Transverse colon (tissue), 4 donors: ENCODE measurements at regions not wholly inside any gene's neighbourhood (a gene's known extent, or its start where the extent isn't known, plus 50 kb on each side); places are given as distances from the start of the nearest gene placed in this dataset.
"Not testable (repeated sequence)": the region's sequence is repeated elsewhere in the genome, so short reads cannot be mapped to it uniquely, and the experiment has no call there.

Experiments used
- DNase-seq: peaks from one replicate; pipeline ENCODE4 v3.0.0-alpha.2; 2019
- H3K27ac ChIP-seq, 4 donors: fragments of 200-600 bp; sonication (generic); 2 replicates each; pipeline ENCODE4 v1.5.1; 2016 to 2018; ENCODE audit warnings: inconsistent platforms in 4 of 4
- H3K27me3 ChIP-seq: fragments of 200-600 bp; sonication (generic); 2 replicates; pipeline ENCODE4 v1.5.1; 2017; ENCODE audit warnings: inconsistent platforms
- H3K36me3 ChIP-seq, 4 donors: fragments of 200-600 bp; sonication (generic); 2 replicates each; pipeline ENCODE4 v1.5.1; 2017 to 2019; ENCODE audit warnings: inconsistent platforms in 4 of 4
- H3K4me1 ChIP-seq, 4 donors: fragments of 200-600 bp; sonication (generic); 2 replicates each; pipeline ENCODE4 v1.5.1; 2017 to 2020; ENCODE audit warnings: inconsistent platforms in 4 of 4
- H3K4me3 ChIP-seq, 4 donors: fragments of 200-600 bp; sonication (generic); 1 replicate in 1 of 4; 2 replicates in 3 of 4; pipeline versions ENCODE4 v1.5.1 to v1.6.1; 2017 to 2019; ENCODE audit warnings: inconsistent platforms in 4 of 4
- H3K9me3 ChIP-seq, 2 donors: fragments of 200-600 bp; sonication (generic); 2 replicates each; pipeline ENCODE4 v1.5.1; 2017 to 2019; ENCODE audit warnings: inconsistent platforms in 2 of 2
- EP300 ChIP-seq: sonication (generic); formaldehyde crosslinking; IDR thresholded peaks from one replicate; pipeline ENCODE4 v1.6.1; 2017; ENCODE audit warnings: antibody characterized with exemption, low read depth
- POLR2A ChIP-seq: fragments of 450-650 bp; IDR thresholded peaks from one replicate; pipeline ENCODE4 v1.6.1; 2016; ENCODE audit warnings: antibody characterized with exemption, mild to moderate bottlenecking, moderate library complexity
- POLR2AphosphoS5 ChIP-seq, 3 donors: sonication (generic); formaldehyde crosslinking; IDR thresholded peaks; one replicate each; pipeline ENCODE4 v1.6.1; 2016; ENCODE audit warnings: antibody characterized with exemption in 3 of 3
- WGBS, 2 donors: methylation state at CpG; one replicate each; pipeline ENCODE4 v1.1.5; 2018; ENCODE audit warnings: low coverage in 1 of 2; 5-methylcytosine and 5-hydroxymethylcytosine counted together
- in situ Hi-C, 4 donors: fragments of 200-750 bp; cut with MboI; loops; one replicate each; pipeline versions ENCODE4 v1.15.0 to v1.15.1; 2017; ENCODE audit warnings: low sequenced_read_pairs in 3 of 4, low pct_ligation_motif_present in 1 of 4, low pct_unique_long_range_greater_than_20kb in 1 of 4
- intact Hi-C: fragments of 100-400 bp; cut with DNase I; formaldehyde crosslinking; loops from one replicate; pipeline ENCODE4 v1.15.1; 2023; ENCODE audit warnings: low total_unique reads
- TF ChIP-seq, protein P1 (sequence below), 5 experiments: fragments of 200-600 bp in 3 of 5; fragments of 450-650 bp in 2 of 5; sonication (generic) in 3 of 5; IDR thresholded peaks; 1 replicate in 2 of 5; 2 replicates in 3 of 5; pipeline ENCODE4 v1.5.1; 2016 to 2017; ENCODE audit warnings: antibody characterized with exemption in 5 of 5, inconsistent platforms in 3 of 5, mild to moderate bottlenecking in 2 of 5, moderate library complexity in 1 of 5

DNA sequence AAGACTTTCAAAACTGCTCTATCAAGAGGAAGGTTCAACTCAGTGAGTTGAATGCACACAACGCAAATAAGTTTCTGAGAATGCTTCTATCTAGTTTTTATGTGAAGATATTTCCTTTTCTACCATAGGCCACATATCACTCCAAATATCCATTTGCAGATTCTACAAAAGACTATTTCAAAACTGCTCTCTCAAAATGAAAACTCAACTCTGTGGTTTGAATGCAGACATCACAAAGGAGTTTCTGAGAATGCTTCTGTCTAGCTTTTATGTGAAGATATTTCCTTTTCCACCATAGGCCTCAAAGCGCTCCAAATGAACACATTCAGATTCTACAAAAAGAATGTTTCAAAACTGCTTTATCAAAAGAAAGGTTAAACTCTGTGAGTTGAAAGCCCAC is 1093.1 kb upstream of the DEFB115 start:
- H3K36me3 ChIP-seq, intact Hi-C loops, in situ Hi-C loops, H3K9me3 ChIP-seq, H3K27ac ChIP-seq, DNase-seq, H3K4me1 ChIP-seq, H3K4me3 ChIP-seq, H3K27me3 ChIP-seq: not testable (repeated sequence)
- 87 to 89% methylated on average over 2 of the region's 2 CpGs for WGBS, 2 donors

- no peak for DNase-seq
- no peaks in the 10 kb centered on the region for H3K27me3 ChIP-seq
- no peaks in the 10 kb centered on the region for H3K9me3 ChIP-seq
- intact Hi-C loops = no loop called here
- 95 to 96% methylated on average over 5 to 22 of the region's 22 CpGs for WGBS, 2 donors
- H3K27ac ChIP-seq = no peak overlapping the region
- TF ChIP-seq, protein P1, sequence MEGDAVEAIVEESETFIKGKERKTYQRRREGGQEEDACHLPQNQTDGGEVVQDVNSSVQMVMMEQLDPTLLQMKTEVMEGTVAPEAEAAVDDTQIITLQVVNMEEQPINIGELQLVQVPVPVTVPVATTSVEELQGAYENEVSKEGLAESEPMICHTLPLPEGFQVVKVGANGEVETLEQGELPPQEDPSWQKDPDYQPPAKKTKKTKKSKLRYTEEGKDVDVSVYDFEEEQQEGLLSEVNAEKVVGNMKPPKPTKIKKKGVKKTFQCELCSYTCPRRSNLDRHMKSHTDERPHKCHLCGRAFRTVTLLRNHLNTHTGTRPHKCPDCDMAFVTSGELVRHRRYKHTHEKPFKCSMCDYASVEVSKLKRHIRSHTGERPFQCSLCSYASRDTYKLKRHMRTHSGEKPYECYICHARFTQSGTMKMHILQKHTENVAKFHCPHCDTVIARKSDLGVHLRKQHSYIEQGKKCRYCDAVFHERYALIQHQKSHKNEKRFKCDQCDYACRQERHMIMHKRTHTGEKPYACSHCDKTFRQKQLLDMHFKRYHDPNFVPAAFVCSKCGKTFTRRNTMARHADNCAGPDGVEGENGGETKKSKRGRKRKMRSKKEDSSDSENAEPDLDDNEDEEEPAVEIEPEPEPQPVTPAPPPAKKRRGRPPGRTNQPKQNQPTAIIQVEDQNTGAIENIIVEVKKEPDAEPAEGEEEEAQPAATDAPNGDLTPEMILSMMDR (IDR thresholded peaks at IDR 0.05) = no peak
- no peak for TF ChIP-seq EP300
- no peak for TF ChIP-seq POLR2AphosphoS5 (IDR thresholded peaks at IDR 0.05)
- no peak for TF ChIP-seq POLR2A
- no peak overlapping the region for H3K4me3 ChIP-seq
- in situ Hi-C loops = no loop called here
- H3K4me1 ChIP-seq = no peaks in the 10 kb centered on the region
- H3K36me3 ChIP-seq = no peaks in the 10 kb centered on the region
Observed at GRCh38 chr20:30167540-30167939, 1089.9 kb upstream of the DEFB115 start.

GRCh38 chr20:30168025-30168799 is 1089.3 kb upstream of the DEFB115 start:
- H3K36me3 ChIP-seq = no peaks in the 10 kb centered on the region
- H3K4me1 ChIP-seq = no peaks in the 10 kb centered on the region
- DNase-seq = no peak
- H3K27ac ChIP-seq = no peak overlapping the region
- intact Hi-C loops = no loop called here
- no peaks in the 10 kb centered on the region for H3K9me3 ChIP-seq
- WGBS, 2 donors = 83 to 84% methylated on average over 6 to 44 of the region's 50 CpGs
- no peaks in the 10 kb centered on the region for H3K27me3 ChIP-seq
- in situ Hi-C loops = no loop called here
- H3K4me3 ChIP-seq = no peak overlapping the region
- TF ChIP-seq POLR2A (no peak), POLR2AphosphoS5 (IDR thresholded peaks at IDR 0.05) (no peak), EP300 (no peak)
- TF ChIP-seq, protein P1 (IDR thresholded peaks at IDR 0.05) = no peak

DNA sequence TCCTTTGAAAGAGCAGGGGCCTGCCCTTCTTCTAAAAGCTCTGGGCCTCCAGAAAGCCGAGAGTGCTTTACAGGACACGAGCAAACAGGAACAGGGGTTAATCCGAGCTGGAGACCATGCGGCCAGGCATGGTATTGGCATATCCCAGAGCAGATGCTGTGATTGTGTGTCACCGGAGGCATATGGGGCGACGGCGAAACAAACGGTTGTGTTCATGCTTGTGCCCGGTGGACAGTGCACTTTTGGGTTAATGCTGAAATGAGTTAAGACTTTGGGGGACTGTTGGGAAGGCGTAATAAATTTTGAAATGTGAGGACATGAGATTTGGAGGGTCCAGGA is 1088.7 kb upstream of the DEFB115 start:
- no peak for DNase-seq
- WGBS, 2 donors = 85 to 92% methylated on average over 9 to 11 of the region's 11 CpGs
- H3K27ac ChIP-seq = no peak overlapping the region
- no peaks in the 10 kb centered on the region for H3K36me3 ChIP-seq
- intact Hi-C loops = no loop called here
- no peaks in the 10 kb centered on the region for H3K27me3 ChIP-seq
- H3K4me1 ChIP-seq = no peaks in the 10 kb centered on the region
- TF ChIP-seq, protein P1 (IDR thresholded peaks at IDR 0.05) = no peak
- TF ChIP-seq EP300 (no peak), POLR2AphosphoS5 (IDR thresholded peaks at IDR 0.05) (no peak), POLR2A (no peak)
- H3K4me3 ChIP-seq = no peak overlapping the region
- H3K9me3 ChIP-seq = no peaks in the 10 kb centered on the region
- in situ Hi-C loops = no loop called here

- no peak overlapping the region for H3K27ac ChIP-seq
- no peak for TF ChIP-seq POLR2AphosphoS5 (IDR thresholded peaks at IDR 0.05)
- TF ChIP-seq, protein P1 (IDR thresholded peaks at IDR 0.05) = no peak
- WGBS, 2 donors = 76% methylated on average over 14 of the region's 14 CpGs; no CpG with 5 or more reads in 1 of the 2 donors
- DNase-seq = no peak
- no peaks in the 10 kb centered on the region for H3K4me1 ChIP-seq
- intact Hi-C loops = no loop called here
- H3K27me3 ChIP-seq = no peaks in the 10 kb centered on the region
- no peak overlapping the region for H3K4me3 ChIP-seq
- no peaks in the 10 kb centered on the region for H3K9me3 ChIP-seq
- in situ Hi-C loops = no loop called here
- H3K36me3 ChIP-seq = no peaks in the 10 kb centered on the region
Observed at GRCh38 chr20:30175681-30176080, 1081.8 kb upstream of the DEFB115 start.

DNA sequence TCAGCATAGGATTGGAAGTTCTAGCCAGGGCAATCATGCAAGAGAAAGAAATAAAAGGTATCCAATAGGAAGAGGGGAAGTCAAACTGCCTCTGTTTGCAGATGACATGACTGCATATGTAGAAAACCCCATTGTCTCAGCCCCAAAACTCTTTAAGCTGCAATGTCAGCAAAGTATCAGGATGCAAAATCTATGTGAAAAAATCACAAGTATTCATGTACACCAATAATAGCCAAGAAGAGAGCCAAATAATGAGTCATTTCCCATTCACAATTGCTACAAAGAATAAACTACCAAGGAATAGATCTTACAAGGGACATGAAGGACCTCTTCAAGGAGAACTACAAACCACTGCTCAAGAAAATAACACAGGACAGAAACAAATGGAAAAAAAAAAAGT is 1074.3 kb upstream of the DEFB115 start:
- H3K27ac ChIP-seq, DNase-seq, H3K36me3 ChIP-seq, intact Hi-C loops, H3K4me3 ChIP-seq, H3K4me1 ChIP-seq, H3K9me3 ChIP-seq, H3K27me3 ChIP-seq, in situ Hi-C loops: not testable (repeated sequence)

DNA sequence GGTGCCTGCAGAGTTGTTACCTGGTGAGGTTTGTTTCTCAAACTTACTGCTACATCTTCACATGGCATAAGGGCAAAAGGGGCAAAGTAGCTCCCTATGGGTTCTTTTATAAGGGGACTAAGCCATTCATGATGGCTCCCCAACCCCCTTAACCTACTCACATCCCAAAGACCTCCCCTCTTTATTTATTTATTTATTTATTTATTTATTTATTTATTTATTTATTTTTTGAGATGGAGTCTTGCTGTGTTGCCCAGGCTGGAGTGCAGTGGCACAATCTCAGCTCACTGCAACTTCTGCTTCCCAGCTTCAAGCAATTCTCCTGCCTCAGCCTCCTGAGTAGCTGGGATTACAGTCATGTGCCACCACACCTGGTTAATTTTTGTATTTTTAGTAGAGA is 1065.7 kb upstream of the DEFB115 start:
- DNase-seq, H3K9me3 ChIP-seq, H3K4me3 ChIP-seq, intact Hi-C loops, H3K27me3 ChIP-seq, H3K27ac ChIP-seq, H3K4me1 ChIP-seq, H3K36me3 ChIP-seq, in situ Hi-C loops: not testable (repeated sequence)
